ENCODE measurements at regions not wholly inside any gene's neighbourhood (a gene's known extent, or its start where the extent isn't known, plus 50 kb on each side); places are given as distances from the start of the nearest gene placed in this dataset.

- TF ChIP-seq TSHZ1 (tag by site-specific recombination; IDR thresholded peaks at IDR 0.05; ENCODE audit: borderline replicate concordance), result peak; percentile 93; the same call in 1 of the 2 replicates
Measured at GRCh38 chr10:114879093-114879492, 57.5 kb downstream of the FHIP2A start (continued).

DNA sequence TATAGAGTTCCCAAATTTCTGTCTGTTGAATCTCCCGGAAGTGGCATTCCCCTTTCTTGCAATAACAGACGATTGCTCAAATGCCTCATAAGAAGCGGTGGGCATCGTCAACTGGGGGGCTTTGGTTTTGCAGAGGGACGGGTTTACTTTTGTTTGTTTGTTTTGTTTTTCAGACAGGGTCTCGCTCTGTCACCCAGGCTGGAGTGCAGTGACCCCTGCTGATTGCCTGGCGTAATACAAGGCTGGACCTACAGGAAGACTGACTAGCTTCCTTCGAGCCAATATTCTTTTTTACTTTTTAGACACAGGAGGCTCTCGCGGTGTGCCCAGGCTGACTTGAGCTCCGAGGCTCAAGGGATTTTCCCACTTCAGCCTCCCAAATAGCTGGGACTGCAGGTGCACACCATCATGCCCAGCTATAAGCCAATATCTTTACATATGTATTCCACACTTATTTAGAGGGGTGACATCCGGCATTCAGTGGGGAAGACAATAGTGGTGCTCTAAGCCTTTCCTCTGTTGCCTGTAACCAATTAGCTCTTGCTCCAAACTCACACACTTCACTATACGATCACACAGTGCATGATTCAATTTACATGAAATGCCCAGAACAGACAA lies 58.1 kb downstream of the FHIP2A start:
- Histone ChIP-seq H3K9me3 (ENCODE audit: control insufficient read depth, insufficient read depth, low read depth, low read length) (no peaks in the 10 kb centered on the region), H3K36me3 (ENCODE audit: control insufficient read depth in 2 of 2, insufficient read depth in 1 of 2, low read length in 2 of 2) (no peaks in the 10 kb centered on the region), H3K4me1 (ENCODE audit: control insufficient read depth, insufficient read depth, low read length) (peaks cover 8% of the 10 kb centered on the region), H3K4me3 (ENCODE audit: low read depth, low read length) (no peak overlapping the region), H3K27ac (ENCODE audit: extremely low read depth, low read depth, low read length) (no peak overlapping the region)
- ChIA-PET CTCF (interaction anchor here (0.6 to 4.7 kb wide), 33 partner anchors 8 to 667 kb away, joined by 3 to 87 read pairs (median 4); partner anchors contain the start of genes FHIP2A and TRUB1), POLR2A (interaction anchor here (0.6 to 0.7 kb wide), 2 partner anchors 58 to 208 kb away, joined by 4 to 6 read pairs; partner anchors contain the start of gene TRUB1)
- TF ChIP-seq REST (tag by site-specific recombination; IDR thresholded peaks at IDR 0.05), result peak; percentile 54; the same call in 1 of the 2 replicates
- TF ChIP-seq ZNF785 (tag by site-specific recombination; IDR thresholded peaks at IDR 0.05), result 0 out of 2 replicates have a peak, but pooled peaks have one; percentile 38
- peak; percentile 39; the same call in 1 of the 2 replicates for TF ChIP-seq ZBTB17 (tag by site-specific recombination; IDR thresholded peaks at IDR 0.05)
- peak; percentile 29; the same call in 1 of the 2 replicates for TF ChIP-seq SP3 (tag by site-specific recombination; IDR thresholded peaks at IDR 0.05)
- no peak for TF ChIP-seq ZSCAN16 (tag by site-specific recombination; IDR thresholded peaks at IDR 0.05)
- no peak for TF ChIP-seq ZNF571 (tag by site-specific recombination; IDR thresholded peaks at IDR 0.05)
- peak; percentile 33; the same call in 1 of the 2 replicates for TF ChIP-seq TRIM28 (IDR thresholded peaks at IDR 0.05; ENCODE audit: borderline replicate concordance, low read length)
- TF ChIP-seq, protein P1, sequence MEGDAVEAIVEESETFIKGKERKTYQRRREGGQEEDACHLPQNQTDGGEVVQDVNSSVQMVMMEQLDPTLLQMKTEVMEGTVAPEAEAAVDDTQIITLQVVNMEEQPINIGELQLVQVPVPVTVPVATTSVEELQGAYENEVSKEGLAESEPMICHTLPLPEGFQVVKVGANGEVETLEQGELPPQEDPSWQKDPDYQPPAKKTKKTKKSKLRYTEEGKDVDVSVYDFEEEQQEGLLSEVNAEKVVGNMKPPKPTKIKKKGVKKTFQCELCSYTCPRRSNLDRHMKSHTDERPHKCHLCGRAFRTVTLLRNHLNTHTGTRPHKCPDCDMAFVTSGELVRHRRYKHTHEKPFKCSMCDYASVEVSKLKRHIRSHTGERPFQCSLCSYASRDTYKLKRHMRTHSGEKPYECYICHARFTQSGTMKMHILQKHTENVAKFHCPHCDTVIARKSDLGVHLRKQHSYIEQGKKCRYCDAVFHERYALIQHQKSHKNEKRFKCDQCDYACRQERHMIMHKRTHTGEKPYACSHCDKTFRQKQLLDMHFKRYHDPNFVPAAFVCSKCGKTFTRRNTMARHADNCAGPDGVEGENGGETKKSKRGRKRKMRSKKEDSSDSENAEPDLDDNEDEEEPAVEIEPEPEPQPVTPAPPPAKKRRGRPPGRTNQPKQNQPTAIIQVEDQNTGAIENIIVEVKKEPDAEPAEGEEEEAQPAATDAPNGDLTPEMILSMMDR (tag by site-specific recombination; IDR thresholded peaks at IDR 0.05), result peak; percentile 79
- peak; percentile 52 for TF ChIP-seq ZNF654 (tag by site-specific recombination; IDR thresholded peaks at IDR 0.05; ENCODE audit: low read depth)

DNA sequence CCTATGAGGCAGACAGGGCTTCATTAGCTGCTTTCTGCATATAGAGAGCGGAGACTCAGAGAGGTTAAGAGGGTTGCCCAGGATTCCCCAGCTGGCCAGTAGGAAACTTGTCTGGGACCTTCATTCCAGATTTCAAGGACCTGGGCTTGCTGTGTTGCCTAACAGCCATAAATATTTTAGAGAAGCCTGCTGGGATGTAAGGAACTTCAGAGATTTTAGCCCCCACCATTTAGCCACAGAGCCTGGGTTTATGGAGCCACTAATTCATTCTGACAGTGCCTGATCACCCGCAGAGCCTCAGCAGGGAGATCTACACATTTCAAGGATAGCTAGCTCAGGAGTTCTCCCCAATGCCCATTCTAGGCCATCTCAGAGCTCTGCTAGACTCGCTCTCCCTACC lies 56.6 kb upstream of the TRUB1 start:
- Histone ChIP-seq H3K9me3 (ENCODE audit: control insufficient read depth, insufficient read depth, low read depth, low read length) (no peaks in the 10 kb centered on the region), H3K4me3 (ENCODE audit: low read depth, low read length) (no peak overlapping the region), H3K27ac (ENCODE audit: extremely low read depth, low read depth, low read length) (no peak overlapping the region), H3K36me3 (ENCODE audit: control insufficient read depth in 2 of 2, insufficient read depth in 1 of 2, low read length in 2 of 2) (no peaks in the 10 kb centered on the region), H3K4me1 (ENCODE audit: control insufficient read depth, insufficient read depth, low read length) (peaks cover 8% of the 10 kb centered on the region)
- ChIA-PET CTCF (interaction anchor here (0.7 to 2.2 kb wide), 4 partner anchors 13 to 249 kb away, joined by 3 to 7 read pairs (median 4); partner anchors contain the start of gene FHIP2A), POLR2A (interaction anchor here (0.6 kb wide), 1 partner anchor 306 kb away, joined by 3 read pairs; no protein-coding TSS in a partner anchor)
- TF ChIP-seq GLIS1 (tag by site-specific recombination; IDR thresholded peaks at IDR 0.05) (peak; percentile 84), ZNF19 (tag by site-specific recombination; IDR thresholded peaks at IDR 0.05; ENCODE audit: low read depth) (no peak), TRIM28 (IDR thresholded peaks at IDR 0.05; ENCODE audit: borderline replicate concordance, low read length) (0 out of 2 replicates have a peak, but pooled peaks have one; percentile 63), ZNF341 (tag by site-specific recombination; IDR thresholded peaks at IDR 0.05; ENCODE audit: low read depth) (no peak), ZNF423 (tag by site-specific recombination; IDR thresholded peaks at IDR 0.05) (peak; percentile 31; the same call in 1 of the 2 replicates), ZNF530 (tag by site-specific recombination; IDR thresholded peaks at IDR 0.05; ENCODE audit: low read depth) (no peak), ZIC2 (tag by site-specific recombination; IDR thresholded peaks at IDR 0.05) (peak; percentile 91), ZSCAN30 (tag by site-specific recombination; IDR thresholded peaks at IDR 0.05) (peak; percentile 51; the same call in 1 of the 2 replicates), ZNF335 (tag by site-specific recombination; conservative IDR thresholded peaks at IDR 0.05) (0 out of 2 replicates have a peak, but pooled peaks have one; percentile 40), PBX3 (CRISPR knock-in tag; IDR thresholded peaks at IDR 0.05) (no peak), GFI1B (tag by site-specific recombination; IDR thresholded peaks at IDR 0.05) (peak; percentile 41)
- TF ChIP-seq, protein P2, sequence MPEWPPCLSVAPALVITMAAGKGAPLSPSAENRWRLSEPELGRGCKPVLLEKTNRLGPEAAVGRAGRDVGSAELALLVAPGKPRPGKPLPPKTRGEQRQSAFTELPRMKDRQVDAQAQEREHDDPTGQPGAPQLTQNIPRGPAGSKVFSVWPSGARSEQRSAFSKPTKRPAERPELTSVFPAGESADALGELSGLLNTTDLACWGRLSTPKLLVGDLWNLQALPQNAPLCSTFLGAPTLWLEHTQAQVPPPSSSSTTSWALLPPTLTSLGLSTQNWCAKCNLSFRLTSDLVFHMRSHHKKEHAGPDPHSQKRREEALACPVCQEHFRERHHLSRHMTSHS (tag by site-specific recombination; IDR thresholded peaks at IDR 0.05), result no peak

Data from HEK293 (cell line).